ENCODE measurements at regions not wholly inside any gene's neighbourhood (a gene's known extent, or its start where the extent isn't known, plus 50 kb on each side); places are given as distances from the start of the nearest gene placed in this dataset.

DNA sequence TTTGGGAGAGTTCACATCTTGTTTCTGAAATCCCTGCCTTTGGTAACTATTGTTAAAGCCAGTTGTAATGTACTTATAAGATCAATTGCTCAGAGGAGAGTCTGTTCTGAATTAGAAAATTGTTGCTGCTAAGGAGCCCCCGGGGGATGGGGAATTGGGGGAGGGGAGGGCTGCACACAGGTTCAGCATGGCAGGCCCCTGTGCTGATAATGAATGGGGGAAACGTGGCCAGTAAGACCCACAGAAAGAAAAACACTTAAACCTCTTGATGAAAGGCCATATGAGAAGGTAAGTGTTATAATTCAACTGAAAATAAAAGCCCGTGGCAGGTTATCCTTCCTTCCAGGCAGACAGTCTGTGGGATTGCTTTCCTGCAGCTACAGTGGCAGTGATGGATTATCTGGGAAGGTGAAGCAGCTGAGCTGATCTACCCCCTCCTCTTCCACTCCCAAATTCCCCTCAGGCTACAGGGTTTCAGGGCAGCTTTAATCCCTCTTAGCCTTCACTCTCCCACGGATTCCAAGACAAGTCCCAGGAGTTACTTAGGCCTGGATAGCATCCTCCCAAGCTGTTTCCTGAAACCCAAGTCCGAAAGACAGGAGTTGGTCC is 398.8 kb downstream of the TBX15 start:
- no peak overlapping the region for H3K4me2 ChIP-seq
- no peak overlapping the region for H3K27ac ChIP-seq (ENCODE audit: low read depth)
- H3K79me2 ChIP-seq (replicated peaks; ENCODE audit: insufficient read depth): no peaks in the 10 kb centered on the region
- H3K4me1 ChIP-seq (ENCODE audit: insufficient read depth): no peaks in the 10 kb centered on the region
- Mint-ChIP-seq H3K4me3 (no peak overlapping the region), H3K27ac (no peak overlapping the region), H3K36me3 (ENCODE audit: low read depth) (no peaks in the 10 kb centered on the region), H3K27me3 (ENCODE audit: insufficient read depth, low read depth, poor library complexity) (no peaks in the 10 kb centered on the region), H3K4me1 (peaks cover 5% of the 10 kb centered on the region; the same call in 2 of the 3 replicates), H3K9me3 (no peaks in the 10 kb centered on the region; the same call in 1 of the 3 replicates)
- H3K9me2 ChIP-seq (ENCODE audit: insufficient read depth): peaks cover 9% of the 10 kb centered on the region
- H3K4me3 ChIP-seq: no peak overlapping the region
- H3F3A ChIP-seq (replicated peaks; ENCODE audit: low read depth): no peaks in the 10 kb centered on the region
- DNase-seq (ENCODE audit: low spot score) (no peak), ATAC-seq (no peak; the same call in 2 of the 3 replicates)
- TF ChIP-seq EZH2 (IDR thresholded peaks at IDR 0.05; ENCODE audit: low read depth, unreplicated experiment) (no peak), STAT1 (IDR thresholded peaks at IDR 0.05; ENCODE audit: unreplicated experiment) (no peak), ZNF331 (CRISPR knock-in tag; IDR thresholded peaks at IDR 0.05; ENCODE audit: low read depth) (no peak), ZNF114 (CRISPR knock-in tag; IDR thresholded peaks at IDR 0.05) (no peak), POLR2AphosphoS5 (IDR thresholded peaks at IDR 0.05; ENCODE audit: low read depth) (no peak), JUNB (IDR thresholded peaks at IDR 0.05; ENCODE audit: unreplicated experiment) (no peak), CREB1 (CRISPR knock-in tag; IDR thresholded peaks at IDR 0.05; ENCODE audit: low read depth) (no peak), EZH2phosphoT487 (IDR thresholded peaks at IDR 0.05; ENCODE audit: unreplicated experiment) (no peak), NANOG (IDR thresholded peaks at IDR 0.05; ENCODE audit: borderline replicate concordance) (no peak)
- TF ChIP-seq, protein P1, sequence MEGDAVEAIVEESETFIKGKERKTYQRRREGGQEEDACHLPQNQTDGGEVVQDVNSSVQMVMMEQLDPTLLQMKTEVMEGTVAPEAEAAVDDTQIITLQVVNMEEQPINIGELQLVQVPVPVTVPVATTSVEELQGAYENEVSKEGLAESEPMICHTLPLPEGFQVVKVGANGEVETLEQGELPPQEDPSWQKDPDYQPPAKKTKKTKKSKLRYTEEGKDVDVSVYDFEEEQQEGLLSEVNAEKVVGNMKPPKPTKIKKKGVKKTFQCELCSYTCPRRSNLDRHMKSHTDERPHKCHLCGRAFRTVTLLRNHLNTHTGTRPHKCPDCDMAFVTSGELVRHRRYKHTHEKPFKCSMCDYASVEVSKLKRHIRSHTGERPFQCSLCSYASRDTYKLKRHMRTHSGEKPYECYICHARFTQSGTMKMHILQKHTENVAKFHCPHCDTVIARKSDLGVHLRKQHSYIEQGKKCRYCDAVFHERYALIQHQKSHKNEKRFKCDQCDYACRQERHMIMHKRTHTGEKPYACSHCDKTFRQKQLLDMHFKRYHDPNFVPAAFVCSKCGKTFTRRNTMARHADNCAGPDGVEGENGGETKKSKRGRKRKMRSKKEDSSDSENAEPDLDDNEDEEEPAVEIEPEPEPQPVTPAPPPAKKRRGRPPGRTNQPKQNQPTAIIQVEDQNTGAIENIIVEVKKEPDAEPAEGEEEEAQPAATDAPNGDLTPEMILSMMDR (conservative IDR thresholded peaks at IDR 0.05; ENCODE audit: low read depth in 2 of 2): no peak
- TF ChIP-seq, protein P2, sequence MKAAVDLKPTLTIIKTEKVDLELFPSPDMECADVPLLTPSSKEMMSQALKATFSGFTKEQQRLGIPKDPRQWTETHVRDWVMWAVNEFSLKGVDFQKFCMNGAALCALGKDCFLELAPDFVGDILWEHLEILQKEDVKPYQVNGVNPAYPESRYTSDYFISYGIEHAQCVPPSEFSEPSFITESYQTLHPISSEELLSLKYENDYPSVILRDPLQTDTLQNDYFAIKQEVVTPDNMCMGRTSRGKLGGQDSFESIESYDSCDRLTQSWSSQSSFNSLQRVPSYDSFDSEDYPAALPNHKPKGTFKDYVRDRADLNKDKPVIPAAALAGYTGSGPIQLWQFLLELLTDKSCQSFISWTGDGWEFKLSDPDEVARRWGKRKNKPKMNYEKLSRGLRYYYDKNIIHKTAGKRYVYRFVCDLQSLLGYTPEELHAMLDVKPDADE (IDR thresholded peaks at IDR 0.05): no peak
- TF ChIP-seq, protein P3, sequence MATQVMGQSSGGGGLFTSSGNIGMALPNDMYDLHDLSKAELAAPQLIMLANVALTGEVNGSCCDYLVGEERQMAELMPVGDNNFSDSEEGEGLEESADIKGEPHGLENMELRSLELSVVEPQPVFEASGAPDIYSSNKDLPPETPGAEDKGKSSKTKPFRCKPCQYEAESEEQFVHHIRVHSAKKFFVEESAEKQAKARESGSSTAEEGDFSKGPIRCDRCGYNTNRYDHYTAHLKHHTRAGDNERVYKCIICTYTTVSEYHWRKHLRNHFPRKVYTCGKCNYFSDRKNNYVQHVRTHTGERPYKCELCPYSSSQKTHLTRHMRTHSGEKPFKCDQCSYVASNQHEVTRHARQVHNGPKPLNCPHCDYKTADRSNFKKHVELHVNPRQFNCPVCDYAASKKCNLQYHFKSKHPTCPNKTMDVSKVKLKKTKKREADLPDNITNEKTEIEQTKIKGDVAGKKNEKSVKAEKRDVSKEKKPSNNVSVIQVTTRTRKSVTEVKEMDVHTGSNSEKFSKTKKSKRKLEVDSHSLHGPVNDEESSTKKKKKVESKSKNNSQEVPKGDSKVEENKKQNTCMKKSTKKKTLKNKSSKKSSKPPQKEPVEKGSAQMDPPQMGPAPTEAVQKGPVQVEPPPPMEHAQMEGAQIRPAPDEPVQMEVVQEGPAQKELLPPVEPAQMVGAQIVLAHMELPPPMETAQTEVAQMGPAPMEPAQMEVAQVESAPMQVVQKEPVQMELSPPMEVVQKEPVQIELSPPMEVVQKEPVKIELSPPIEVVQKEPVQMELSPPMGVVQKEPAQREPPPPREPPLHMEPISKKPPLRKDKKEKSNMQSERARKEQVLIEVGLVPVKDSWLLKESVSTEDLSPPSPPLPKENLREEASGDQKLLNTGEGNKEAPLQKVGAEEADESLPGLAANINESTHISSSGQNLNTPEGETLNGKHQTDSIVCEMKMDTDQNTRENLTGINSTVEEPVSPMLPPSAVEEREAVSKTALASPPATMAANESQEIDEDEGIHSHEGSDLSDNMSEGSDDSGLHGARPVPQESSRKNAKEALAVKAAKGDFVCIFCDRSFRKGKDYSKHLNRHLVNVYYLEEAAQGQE (IDR thresholded peaks at IDR 0.05; ENCODE audit: unreplicated experiment): no peak
- TF ChIP-seq, protein P4, sequence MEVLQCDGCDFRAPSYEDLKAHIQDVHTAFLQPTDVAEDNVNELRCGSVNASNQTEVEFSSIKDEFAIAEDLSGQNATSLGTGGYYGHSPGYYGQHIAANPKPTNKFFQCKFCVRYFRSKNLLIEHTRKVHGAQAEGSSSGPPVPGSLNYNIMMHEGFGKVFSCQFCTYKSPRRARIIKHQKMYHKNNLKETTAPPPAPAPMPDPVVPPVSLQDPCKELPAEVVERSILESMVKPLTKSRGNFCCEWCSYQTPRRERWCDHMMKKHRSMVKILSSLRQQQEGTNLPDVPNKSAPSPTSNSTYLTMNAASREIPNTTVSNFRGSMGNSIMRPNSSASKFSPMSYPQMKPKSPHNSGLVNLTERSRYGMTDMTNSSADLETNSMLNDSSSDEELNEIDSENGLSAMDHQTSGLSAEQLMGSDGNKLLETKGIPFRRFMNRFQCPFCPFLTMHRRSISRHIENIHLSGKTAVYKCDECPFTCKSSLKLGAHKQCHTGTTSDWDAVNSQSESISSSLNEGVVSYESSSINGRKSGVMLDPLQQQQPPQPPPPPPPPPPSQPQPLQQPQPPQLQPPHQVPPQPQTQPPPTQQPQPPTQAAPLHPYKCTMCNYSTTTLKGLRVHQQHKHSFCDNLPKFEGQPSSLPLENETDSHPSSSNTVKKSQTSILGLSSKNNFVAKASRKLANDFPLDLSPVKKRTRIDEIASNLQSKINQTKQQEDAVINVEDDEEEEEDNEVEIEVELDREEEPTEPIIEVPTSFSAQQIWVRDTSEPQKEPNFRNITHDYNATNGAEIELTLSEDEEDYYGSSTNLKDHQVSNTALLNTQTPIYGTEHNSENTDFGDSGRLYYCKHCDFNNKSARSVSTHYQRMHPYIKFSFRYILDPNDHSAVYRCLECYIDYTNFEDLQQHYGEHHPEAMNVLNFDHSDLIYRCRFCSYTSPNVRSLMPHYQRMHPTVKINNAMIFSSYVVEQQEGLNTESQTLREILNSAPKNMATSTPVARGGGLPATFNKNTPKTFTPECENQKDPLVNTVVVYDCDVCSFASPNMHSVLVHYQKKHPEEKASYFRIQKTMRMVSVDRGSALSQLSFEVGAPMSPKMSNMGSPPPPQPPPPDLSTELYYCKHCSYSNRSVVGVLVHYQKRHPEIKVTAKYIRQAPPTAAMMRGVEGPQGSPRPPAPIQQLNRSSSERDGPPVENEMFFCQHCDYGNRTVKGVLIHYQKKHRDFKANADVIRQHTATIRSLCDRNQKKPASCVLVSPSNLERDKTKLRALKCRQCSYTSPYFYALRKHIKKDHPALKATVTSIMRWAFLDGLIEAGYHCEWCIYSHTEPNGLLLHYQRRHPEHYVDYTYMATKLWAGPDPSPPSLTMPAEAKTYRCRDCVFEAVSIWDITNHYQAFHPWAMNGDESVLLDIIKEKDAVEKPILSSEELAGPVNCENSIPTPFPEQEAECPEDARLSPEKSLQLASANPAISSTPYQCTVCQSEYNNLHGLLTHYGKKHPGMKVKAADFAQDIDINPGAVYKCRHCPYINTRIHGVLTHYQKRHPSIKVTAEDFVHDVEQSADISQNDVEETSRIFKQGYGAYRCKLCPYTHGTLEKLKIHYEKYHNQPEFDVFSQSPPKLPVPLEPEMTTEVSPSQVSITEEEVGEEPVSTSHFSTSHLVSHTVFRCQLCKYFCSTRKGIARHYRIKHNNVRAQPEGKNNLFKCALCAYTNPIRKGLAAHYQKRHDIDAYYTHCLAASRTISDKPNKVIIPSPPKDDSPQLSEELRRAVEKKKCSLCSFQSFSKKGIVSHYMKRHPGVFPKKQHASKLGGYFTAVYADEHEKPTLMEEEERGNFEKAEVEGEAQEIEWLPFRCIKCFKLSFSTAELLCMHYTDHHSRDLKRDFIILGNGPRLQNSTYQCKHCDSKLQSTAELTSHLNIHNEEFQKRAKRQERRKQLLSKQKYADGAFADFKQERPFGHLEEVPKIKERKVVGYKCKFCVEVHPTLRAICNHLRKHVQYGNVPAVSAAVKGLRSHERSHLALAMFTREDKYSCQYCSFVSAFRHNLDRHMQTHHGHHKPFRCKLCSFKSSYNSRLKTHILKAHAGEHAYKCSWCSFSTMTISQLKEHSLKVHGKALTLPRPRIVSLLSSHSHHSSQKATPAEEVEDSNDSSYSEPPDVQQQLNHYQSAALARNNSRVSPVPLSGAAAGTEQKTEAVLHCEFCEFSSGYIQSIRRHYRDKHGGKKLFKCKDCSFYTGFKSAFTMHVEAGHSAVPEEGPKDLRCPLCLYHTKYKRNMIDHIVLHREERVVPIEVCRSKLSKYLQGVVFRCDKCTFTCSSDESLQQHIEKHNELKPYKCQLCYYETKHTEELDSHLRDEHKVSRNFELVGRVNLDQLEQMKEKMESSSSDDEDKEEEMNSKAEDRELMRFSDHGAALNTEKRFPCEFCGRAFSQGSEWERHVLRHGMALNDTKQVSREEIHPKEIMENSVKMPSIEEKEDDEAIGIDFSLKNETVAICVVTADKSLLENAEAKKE (CRISPR knock-in tag; IDR thresholded peaks at IDR 0.05): no peak
- peak overlapping the region; percentile 32 for H2AFZ ChIP-seq
- no peaks in the 10 kb centered on the region for H3K27me3 ChIP-seq (ENCODE audit: insufficient read depth)
- no peaks in the 10 kb centered on the region for H4K20me1 ChIP-seq (replicated peaks; ENCODE audit: insufficient read depth)
- no peaks in the 10 kb centered on the region for H3K36me3 ChIP-seq (ENCODE audit: insufficient read depth)
